ENCODE measurements at regions not wholly inside any gene's neighbourhood (a gene's known extent, or its start where the extent isn't known, plus 50 kb on each side); places are given as distances from the start of the nearest gene placed in this dataset.

DNA sequence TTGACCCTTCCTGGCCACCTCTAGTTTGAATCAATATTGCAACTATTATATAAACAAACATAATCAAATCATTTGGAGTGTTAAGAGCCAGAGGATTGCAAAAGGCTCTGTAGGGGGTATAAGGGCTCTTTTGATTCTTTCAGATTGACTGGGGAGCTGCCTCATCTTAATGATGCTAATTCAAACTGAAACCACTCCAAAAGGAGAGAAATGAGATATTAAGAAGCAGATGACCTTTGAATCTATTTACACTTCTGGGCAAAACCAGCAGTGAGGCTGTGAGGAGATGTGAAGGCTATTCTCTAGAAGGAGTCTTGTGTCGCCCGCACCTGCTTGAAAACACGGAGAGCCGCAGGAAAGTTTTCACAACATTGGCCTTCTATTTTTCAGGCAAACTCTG, 311.2 kb upstream of the CRIM1 start:
- no peak for DNase-seq
- no CpG with 5 or more reads among the region's 4 CpGs for WGBS (ENCODE audit: insufficient coverage)
- Histone ChIP-seq H3K36me3 (replicated peaks in 1 of 2; ENCODE audit: control insufficient read depth in 1 of 2, insufficient read depth in 2 of 2, low read length in 2 of 2) (no peaks in the 10 kb centered on the region), H3K4me3 (replicated peaks in 1 of 3; ENCODE audit: low read depth in 2 of 3, low read length in 3 of 3) (no peak overlapping the region), H3K9me3 (replicated peaks in 1 of 2; ENCODE audit: control insufficient read depth in 1 of 2, insufficient read depth in 1 of 2, low read length in 2 of 2) (peaks cover 0 to 2% of the 10 kb centered on the region in 2 donors), H3K4me2 (replicated peaks; ENCODE audit: extremely low read depth, low read length, poor library complexity, severe bottlenecking) (no peak overlapping the region), H3K79me2 (ENCODE audit: insufficient read depth, low read length) (no peaks in the 10 kb centered on the region), H4K20me1 (ENCODE audit: insufficient read depth, low read length) (no peaks in the 10 kb centered on the region), H3K27ac (ENCODE audit: low read depth in 1 of 2, low read length in 2 of 2) (no peak overlapping the region), H2AFZ (ENCODE audit: insufficient read depth, low read depth, low read length, poor library complexity, severe bottlenecking) (no peak overlapping the region), H3K9ac (ENCODE audit: insufficient read depth, low read length, poor library complexity, severe bottlenecking) (no peak overlapping the region), H3K27me3 (ENCODE audit: control insufficient read depth in 2 of 2, insufficient read depth in 2 of 2, low read length in 2 of 2) (no peaks in the 10 kb centered on the region), H3K4me1 (ENCODE audit: control insufficient read depth in 1 of 2, insufficient read depth in 2 of 2, low read length in 2 of 2) (no peaks in the 10 kb centered on the region)
- no peaks in the 10 kb centered on the region for H3K27me3 Mint-ChIP-seq (ENCODE audit: low read depth in 3 of 3)
- peaks cover 3 to 8% (median 5%) of the 10 kb centered on the region in 7 donors for H3K9me3 Mint-ChIP-seq
- no peak overlapping the region for H3K27ac Mint-ChIP-seq
- intact Hi-C loops (cut with micrococcal nuclease), result no loop called here
- TF ChIP-seq, protein P1, sequence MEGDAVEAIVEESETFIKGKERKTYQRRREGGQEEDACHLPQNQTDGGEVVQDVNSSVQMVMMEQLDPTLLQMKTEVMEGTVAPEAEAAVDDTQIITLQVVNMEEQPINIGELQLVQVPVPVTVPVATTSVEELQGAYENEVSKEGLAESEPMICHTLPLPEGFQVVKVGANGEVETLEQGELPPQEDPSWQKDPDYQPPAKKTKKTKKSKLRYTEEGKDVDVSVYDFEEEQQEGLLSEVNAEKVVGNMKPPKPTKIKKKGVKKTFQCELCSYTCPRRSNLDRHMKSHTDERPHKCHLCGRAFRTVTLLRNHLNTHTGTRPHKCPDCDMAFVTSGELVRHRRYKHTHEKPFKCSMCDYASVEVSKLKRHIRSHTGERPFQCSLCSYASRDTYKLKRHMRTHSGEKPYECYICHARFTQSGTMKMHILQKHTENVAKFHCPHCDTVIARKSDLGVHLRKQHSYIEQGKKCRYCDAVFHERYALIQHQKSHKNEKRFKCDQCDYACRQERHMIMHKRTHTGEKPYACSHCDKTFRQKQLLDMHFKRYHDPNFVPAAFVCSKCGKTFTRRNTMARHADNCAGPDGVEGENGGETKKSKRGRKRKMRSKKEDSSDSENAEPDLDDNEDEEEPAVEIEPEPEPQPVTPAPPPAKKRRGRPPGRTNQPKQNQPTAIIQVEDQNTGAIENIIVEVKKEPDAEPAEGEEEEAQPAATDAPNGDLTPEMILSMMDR (IDR thresholded peaks at IDR 0.05), result no peak
- no peak overlapping the region for H3K4me3 Mint-ChIP-seq
- H3K4me1 Mint-ChIP-seq, result no peaks in the 10 kb centered on the region
- H3K36me3 Mint-ChIP-seq, result no peaks in the 10 kb centered on the region

DNA sequence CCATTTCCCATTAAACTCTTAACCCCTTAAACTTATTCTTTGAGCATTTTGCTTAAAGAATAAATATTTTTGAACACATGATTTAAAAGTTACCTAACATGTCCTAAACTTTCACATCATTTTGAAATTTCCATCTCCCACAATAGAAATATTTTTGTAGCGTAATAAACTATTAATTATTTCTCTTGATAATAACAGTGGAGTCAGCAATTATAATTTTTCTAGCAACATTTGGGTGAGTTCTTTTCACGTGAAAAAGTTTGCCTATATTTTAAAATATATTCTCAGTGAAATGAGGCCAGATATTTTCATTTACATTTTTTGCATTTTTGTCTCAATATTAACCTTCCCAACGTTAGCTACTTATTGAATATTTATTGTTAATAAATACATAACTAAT, 320.4 kb upstream of the CRIM1 start:
- no peak overlapping the region for H3K4me3 Mint-ChIP-seq
- no CpG with 5 or more reads among the region's 3 CpGs for WGBS (ENCODE audit: insufficient coverage)
- H3K79me2 ChIP-seq (ENCODE audit: insufficient read depth, low read length), result no peaks in the 10 kb centered on the region
- peaks cover 2 to 10% (median 4%) of the 10 kb centered on the region in 7 donors for H3K9me3 Mint-ChIP-seq
- no peak overlapping the region for H3K4me2 ChIP-seq (replicated peaks; ENCODE audit: extremely low read depth, low read length, poor library complexity, severe bottlenecking)
- no peak overlapping the region for H2AFZ ChIP-seq (ENCODE audit: insufficient read depth, low read depth, low read length, poor library complexity, severe bottlenecking)
- H3K36me3 Mint-ChIP-seq, result no peaks in the 10 kb centered on the region
- no peaks in the 10 kb centered on the region for H3K36me3 ChIP-seq (replicated peaks in 1 of 2; ENCODE audit: control insufficient read depth in 1 of 2, insufficient read depth in 2 of 2, low read length in 2 of 2)
- no peak for DNase-seq
- H4K20me1 ChIP-seq (ENCODE audit: insufficient read depth, low read length), result no peaks in the 10 kb centered on the region
- no peaks in the 10 kb centered on the region for H3K9me3 ChIP-seq (replicated peaks in 1 of 2; ENCODE audit: control insufficient read depth in 1 of 2, insufficient read depth in 1 of 2, low read length in 2 of 2)
- no peak overlapping the region for H3K4me3 ChIP-seq (replicated peaks in 1 of 3; ENCODE audit: low read depth in 2 of 3, low read length in 3 of 3)
- intact Hi-C loops (cut with micrococcal nuclease), result no loop called here
- TF ChIP-seq, protein P1 (IDR thresholded peaks at IDR 0.05), result no peak
- no peak overlapping the region for H3K27ac ChIP-seq (ENCODE audit: low read depth in 1 of 2, low read length in 2 of 2)
- H3K27me3 Mint-ChIP-seq (ENCODE audit: low read depth in 3 of 3), result no peaks in the 10 kb centered on the region
- H3K27me3 ChIP-seq (ENCODE audit: control insufficient read depth in 2 of 2, insufficient read depth in 2 of 2, low read length in 2 of 2), result no peaks in the 10 kb centered on the region
- H3K9ac ChIP-seq (ENCODE audit: insufficient read depth, low read length, poor library complexity, severe bottlenecking), result no peak overlapping the region
- H3K27ac Mint-ChIP-seq, result no peak overlapping the region
- H3K4me1 Mint-ChIP-seq, result no peaks in the 10 kb centered on the region
- H3K4me1 ChIP-seq (ENCODE audit: control insufficient read depth in 1 of 2, insufficient read depth in 2 of 2, low read length in 2 of 2), result no peaks in the 10 kb centered on the region

Measured in CD14-positive monocyte (primary cell).